ENCODE measurements at regions not wholly inside any gene's neighbourhood (a gene's known extent, or its start where the extent isn't known, plus 50 kb on each side); places are given as distances from the start of the nearest gene placed in this dataset.
A peak's percentile ranks its signal among the peaks of the same experiment; 100 is the strongest.

DNA sequence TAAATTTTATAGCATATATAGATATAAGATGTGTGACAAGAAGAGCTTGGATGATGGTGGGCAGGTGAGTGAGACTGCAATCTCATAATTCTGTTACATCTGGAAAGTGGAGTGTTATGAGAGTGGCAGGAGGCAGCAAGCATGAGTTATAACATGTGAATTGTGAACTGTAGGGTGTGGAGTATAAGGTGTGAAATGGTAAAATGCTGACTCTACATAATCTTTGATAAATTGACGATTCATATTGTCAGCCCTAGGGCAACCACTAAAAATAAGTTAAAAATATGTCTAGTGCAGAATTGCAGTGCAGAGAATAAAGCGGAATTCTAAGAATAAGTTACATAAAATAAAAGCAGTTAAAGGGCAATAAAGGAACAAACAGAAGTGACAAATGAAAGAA lies 74.8 kb upstream of the AKR1E2 start:
- Histone ChIP-seq H2AFZ (ENCODE audit: low read depth, low read length) (no peak overlapping the region), H3K9me3 (ENCODE audit: low read length) (no peaks in the 10 kb centered on the region), H3K4me3 (ENCODE audit: low read length) (no peak overlapping the region), H3K27me3 (ENCODE audit: insufficient read depth, low read length) (no peaks in the 10 kb centered on the region), H3K4me1 (ENCODE audit: insufficient read depth, low read length) (peaks cover 6% of the 10 kb centered on the region), H3K36me3 (ENCODE audit: insufficient read depth, low read length) (no peaks in the 10 kb centered on the region)

DNA sequence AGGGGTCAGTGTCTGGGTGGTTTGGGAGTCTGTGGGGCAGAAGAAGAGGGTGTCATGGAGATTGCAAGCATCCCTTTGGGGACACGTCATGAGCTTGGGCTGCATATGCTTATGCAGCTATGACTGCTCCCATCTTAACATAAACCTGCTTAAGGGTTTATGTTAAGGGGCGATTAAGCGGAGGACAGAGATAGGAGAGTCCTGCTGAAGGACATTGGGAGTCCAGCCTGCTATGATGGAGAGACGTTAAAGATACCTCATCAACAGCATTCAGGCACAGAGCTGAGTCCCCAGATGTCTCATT lies 76.8 kb upstream of the AKR1E2 start:
- no peaks in the 10 kb centered on the region for H3K36me3 ChIP-seq (ENCODE audit: insufficient read depth, low read length)
- no peaks in the 10 kb centered on the region for H3K4me1 ChIP-seq (ENCODE audit: insufficient read depth, low read length)
- H3K4me3 ChIP-seq (ENCODE audit: low read length) = no peak overlapping the region
- peaks cover under 1% of the 10 kb centered on the region for H3K9me3 ChIP-seq (ENCODE audit: low read length)
- no peaks in the 10 kb centered on the region for H3K27me3 ChIP-seq (ENCODE audit: insufficient read depth, low read length)
- H2AFZ ChIP-seq (ENCODE audit: low read depth, low read length) = no peak overlapping the region

DNA sequence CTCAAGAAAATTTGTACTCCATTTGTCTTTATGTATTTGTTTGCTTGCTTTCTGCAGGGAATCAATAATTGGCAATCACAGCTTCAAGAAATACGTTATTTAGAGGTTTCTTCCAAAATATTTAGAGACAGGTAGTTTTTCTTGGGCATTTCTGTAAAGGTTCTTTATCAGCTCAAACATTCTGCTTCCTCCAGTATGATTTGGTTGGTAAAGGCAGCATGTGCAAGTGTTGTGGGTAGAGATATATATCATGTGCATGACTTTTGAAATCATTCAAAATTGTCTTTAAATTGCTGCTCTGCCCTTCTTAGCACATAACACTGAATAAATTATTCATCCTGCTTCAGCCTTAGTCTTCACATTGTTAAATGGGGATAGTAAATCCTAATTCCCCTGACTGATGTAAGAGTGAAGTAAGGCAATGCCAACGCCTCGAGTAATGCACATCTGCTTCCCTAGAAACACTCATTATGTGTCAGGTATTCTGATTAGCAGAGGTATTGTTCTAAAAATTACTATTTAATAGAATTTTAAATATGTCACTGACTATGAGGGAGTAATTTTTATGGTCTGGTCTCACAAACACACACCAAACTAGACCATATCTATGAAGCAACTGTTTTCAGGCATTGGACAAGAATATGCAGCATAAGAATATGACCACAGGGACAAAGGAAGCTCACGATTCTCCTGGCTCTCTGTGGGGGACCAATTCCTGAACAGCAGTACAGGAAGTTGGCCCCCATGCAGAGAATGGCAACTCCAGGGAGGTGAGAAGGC lies 77.3 kb upstream of the AKR1E2 start:
- no peaks in the 10 kb centered on the region for H3K36me3 ChIP-seq (ENCODE audit: insufficient read depth, low read length)
- no peak overlapping the region for H3K4me3 ChIP-seq (ENCODE audit: low read length)
- H3K27me3 ChIP-seq (ENCODE audit: insufficient read depth, low read length) = no peaks in the 10 kb centered on the region
- H3K9me3 ChIP-seq (ENCODE audit: low read length) = peaks cover 3% of the 10 kb centered on the region
- no peak overlapping the region for H2AFZ ChIP-seq (ENCODE audit: low read depth, low read length)
- no peaks in the 10 kb centered on the region for H3K4me1 ChIP-seq (ENCODE audit: insufficient read depth, low read length)

DNA sequence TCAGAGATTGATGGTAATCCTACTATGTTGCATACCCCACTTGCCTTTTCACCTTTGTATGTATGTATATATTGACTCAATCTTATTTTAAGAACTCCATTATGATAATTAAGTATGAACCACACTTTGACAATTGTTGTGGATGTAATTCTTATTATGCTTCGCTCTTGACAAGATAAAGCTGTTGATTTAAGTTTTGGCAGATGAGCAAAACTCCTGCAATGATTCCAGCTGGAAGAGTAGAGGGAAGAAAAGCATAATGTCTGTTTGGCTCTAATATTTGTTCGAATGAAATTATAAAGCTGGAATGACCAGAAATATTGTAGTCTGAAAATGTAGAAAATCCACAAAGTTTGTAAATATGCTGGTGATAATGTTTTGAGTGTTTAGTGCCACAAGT lies 83.8 kb upstream of the AKR1E2 start:
- Histone ChIP-seq H3K9me3 (ENCODE audit: low read length) (peaks cover 3% of the 10 kb centered on the region), H2AFZ (ENCODE audit: low read depth, low read length) (no peak overlapping the region), H3K4me1 (ENCODE audit: insufficient read depth, low read length) (no peaks in the 10 kb centered on the region), H3K4me3 (ENCODE audit: low read length) (no peak overlapping the region), H3K36me3 (ENCODE audit: insufficient read depth, low read length) (no peaks in the 10 kb centered on the region), H3K27me3 (ENCODE audit: insufficient read depth, low read length) (no peaks in the 10 kb centered on the region)

DNA sequence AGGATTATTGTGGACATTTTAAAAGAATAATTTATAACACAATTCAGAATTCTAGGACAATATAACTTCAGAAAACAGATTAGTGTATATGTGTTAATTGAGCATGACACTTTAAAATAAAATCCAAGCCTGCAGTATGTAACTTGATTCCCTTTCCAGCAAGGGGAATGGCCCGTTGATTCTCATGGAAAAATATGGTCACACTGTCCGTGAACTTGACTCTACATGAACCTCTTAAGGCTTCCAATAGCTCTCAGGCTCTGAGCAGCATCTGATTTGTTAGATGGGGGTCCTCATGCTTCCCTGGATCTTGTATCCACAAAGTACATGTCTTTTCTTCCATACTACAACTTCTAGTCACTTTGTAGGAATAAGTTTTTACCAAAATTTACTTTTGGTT lies 85.5 kb upstream of the AKR1E2 start:
- peaks cover 3% of the 10 kb centered on the region for H3K9me3 ChIP-seq (ENCODE audit: low read length)
- no peak overlapping the region for H3K4me3 ChIP-seq (ENCODE audit: low read length)
- H3K27me3 ChIP-seq (ENCODE audit: insufficient read depth, low read length) = no peaks in the 10 kb centered on the region
- H3K4me1 ChIP-seq (ENCODE audit: insufficient read depth, low read length) = no peaks in the 10 kb centered on the region
- H3K36me3 ChIP-seq (ENCODE audit: insufficient read depth, low read length) = no peaks in the 10 kb centered on the region
- no peak overlapping the region for H2AFZ ChIP-seq (ENCODE audit: low read depth, low read length)

DNA sequence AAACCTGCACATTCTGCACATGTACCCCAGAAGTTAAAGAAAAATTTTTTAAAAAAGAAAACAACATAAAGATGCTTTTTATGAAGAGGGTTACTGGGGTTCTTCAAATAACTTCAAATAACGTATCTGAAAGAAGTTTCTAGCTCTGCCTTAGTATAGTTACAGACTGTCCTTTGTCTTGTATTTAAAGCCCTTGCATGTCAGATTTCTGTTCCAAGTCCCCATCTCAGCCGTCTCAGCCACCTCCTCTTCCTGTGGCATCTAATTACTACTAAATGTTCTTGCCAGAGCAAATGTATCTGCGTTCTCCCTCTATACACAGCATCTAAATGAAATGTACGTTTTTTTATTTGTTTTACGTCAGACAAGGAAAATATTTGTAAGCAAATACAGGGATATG lies 89.4 kb upstream of the AKR1E2 start:
- Histone ChIP-seq H3K36me3 (ENCODE audit: insufficient read depth, low read length) (no peaks in the 10 kb centered on the region), H3K4me1 (ENCODE audit: insufficient read depth, low read length) (no peaks in the 10 kb centered on the region), H2AFZ (ENCODE audit: low read depth, low read length) (no peak overlapping the region), H3K27me3 (ENCODE audit: insufficient read depth, low read length) (no peaks in the 10 kb centered on the region), H3K4me3 (ENCODE audit: low read length) (no peak overlapping the region), H3K9me3 (ENCODE audit: low read length) (no peaks in the 10 kb centered on the region)

DNA sequence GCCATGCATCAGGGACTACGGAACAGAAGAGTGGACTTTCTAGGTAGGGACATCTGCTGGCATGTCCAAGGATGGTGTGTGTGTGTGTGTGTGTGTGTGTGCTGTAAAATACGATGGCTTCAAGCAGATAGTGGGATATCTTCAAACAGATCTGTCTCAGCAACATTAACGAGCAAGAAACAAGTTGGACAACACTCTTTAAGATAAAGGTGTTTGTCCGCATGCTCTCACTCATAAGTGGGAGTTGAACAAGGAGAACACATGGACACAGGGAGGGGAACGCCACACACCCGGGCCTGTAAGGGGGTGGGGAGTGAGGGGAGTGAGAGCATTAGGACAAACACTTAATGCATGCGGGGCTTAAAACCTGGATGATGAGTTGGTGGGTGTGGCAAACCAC lies 89.8 kb upstream of the AKR1E2 start:
- Histone ChIP-seq H3K4me1 (ENCODE audit: insufficient read depth, low read length) (no peaks in the 10 kb centered on the region), H2AFZ (ENCODE audit: low read depth, low read length) (no peak overlapping the region), H3K27me3 (ENCODE audit: insufficient read depth, low read length) (no peaks in the 10 kb centered on the region), H3K9me3 (ENCODE audit: low read length) (no peaks in the 10 kb centered on the region), H3K4me3 (ENCODE audit: low read length) (no peak overlapping the region), H3K36me3 (ENCODE audit: insufficient read depth, low read length) (no peaks in the 10 kb centered on the region)

DNA sequence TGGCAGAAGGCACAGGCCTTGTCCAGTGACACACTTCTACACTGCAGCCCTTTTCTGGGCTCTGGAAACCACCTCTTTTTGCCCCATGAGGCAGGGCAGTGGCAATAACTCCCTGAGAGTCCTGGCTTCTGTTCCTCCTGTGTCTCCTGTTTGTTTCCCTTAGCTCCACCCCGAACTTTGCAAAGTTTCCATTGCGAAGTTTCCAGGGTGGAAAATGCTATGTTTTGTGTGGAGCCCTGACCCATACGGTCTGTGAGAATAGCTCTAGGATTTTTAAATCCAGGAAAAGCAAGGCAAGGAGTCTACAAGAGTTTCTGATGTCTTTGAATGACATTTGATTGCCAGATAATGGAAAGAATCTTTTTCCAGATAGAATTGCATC lies 92.2 kb upstream of the AKR1E2 start:
- H3K36me3 ChIP-seq (ENCODE audit: insufficient read depth, low read length) = no peaks in the 10 kb centered on the region
- H2AFZ ChIP-seq (ENCODE audit: low read depth, low read length) = no peak overlapping the region

DNA sequence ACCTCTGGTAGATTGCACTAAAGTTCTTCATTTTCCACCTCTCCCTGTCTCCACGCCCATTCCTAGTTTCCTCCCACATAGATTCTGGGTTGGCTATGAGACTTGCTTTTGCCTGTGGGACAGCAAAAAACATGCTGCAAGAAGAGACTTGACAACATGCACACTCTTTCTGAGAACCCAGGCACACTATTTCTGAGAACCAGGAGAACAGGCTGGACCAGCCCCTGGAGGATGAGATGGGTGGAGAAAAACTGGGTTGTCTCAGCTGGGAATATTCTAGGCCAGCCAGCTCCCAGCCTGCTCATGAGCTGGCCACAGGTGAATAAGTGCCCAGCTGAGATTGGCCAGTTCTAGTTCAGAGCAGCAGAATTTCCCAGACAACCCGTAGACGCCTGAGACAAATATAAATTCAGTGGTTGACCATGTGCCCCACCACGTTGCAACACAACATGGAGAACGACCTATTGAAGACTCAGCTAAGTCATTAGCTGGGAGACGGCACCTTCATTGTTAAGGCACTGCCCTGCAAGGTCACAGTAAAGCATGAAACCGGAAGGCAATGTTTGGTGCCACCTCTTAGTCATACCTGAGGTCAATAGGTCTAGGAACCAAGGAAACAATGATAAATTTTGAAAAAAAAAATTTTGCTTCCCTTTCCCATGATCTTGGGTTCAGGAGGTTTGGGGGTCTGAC lies 92.7 kb upstream of the AKR1E2 start:
- Histone ChIP-seq H3K4me3 (ENCODE audit: low read length) (no peak overlapping the region), H2AFZ (ENCODE audit: low read depth, low read length) (no peak overlapping the region), H3K27me3 (ENCODE audit: insufficient read depth, low read length) (no peaks in the 10 kb centered on the region), H3K9me3 (ENCODE audit: low read length) (no peaks in the 10 kb centered on the region), H3K4me1 (ENCODE audit: insufficient read depth, low read length) (no peaks in the 10 kb centered on the region), H3K36me3 (ENCODE audit: insufficient read depth, low read length) (no peaks in the 10 kb centered on the region)

More for the DNA sequence above, 92.2 kb upstream of the AKR1E2 start:
- H3K9me3 ChIP-seq (ENCODE audit: low read length) = no peaks in the 10 kb centered on the region
- no peaks in the 10 kb centered on the region for H3K27me3 ChIP-seq (ENCODE audit: insufficient read depth, low read length)
- H3K4me1 ChIP-seq (ENCODE audit: insufficient read depth, low read length) = no peaks in the 10 kb centered on the region
- no peak overlapping the region for H3K4me3 ChIP-seq (ENCODE audit: low read length)

DNA sequence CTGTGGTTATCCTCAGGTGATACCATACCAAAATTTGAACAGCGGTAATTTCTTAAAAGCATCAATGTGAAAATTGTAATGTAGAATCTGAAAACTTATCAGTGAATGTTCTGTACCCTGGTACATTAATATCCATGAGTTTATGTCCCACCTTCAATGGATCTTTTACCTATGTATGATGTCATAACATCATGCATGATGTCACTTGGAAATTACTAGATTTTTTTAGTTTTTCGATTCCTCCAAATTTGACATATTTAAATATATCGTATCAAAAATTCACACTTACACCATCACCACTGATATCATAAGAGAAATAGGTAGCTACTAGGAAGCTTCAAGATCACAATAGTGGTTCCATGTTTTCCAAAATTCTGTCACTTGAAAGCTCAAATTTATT lies 95.0 kb upstream of the AKR1E2 start:
- Histone ChIP-seq H3K4me1 (ENCODE audit: insufficient read depth, low read length) (no peaks in the 10 kb centered on the region), H3K36me3 (ENCODE audit: insufficient read depth, low read length) (no peaks in the 10 kb centered on the region), H3K27me3 (ENCODE audit: insufficient read depth, low read length) (no peaks in the 10 kb centered on the region), H3K9me3 (ENCODE audit: low read length) (no peaks in the 10 kb centered on the region), H3K4me3 (ENCODE audit: low read length) (no peak overlapping the region), H2AFZ (ENCODE audit: low read depth, low read length) (no peak overlapping the region)

DNA sequence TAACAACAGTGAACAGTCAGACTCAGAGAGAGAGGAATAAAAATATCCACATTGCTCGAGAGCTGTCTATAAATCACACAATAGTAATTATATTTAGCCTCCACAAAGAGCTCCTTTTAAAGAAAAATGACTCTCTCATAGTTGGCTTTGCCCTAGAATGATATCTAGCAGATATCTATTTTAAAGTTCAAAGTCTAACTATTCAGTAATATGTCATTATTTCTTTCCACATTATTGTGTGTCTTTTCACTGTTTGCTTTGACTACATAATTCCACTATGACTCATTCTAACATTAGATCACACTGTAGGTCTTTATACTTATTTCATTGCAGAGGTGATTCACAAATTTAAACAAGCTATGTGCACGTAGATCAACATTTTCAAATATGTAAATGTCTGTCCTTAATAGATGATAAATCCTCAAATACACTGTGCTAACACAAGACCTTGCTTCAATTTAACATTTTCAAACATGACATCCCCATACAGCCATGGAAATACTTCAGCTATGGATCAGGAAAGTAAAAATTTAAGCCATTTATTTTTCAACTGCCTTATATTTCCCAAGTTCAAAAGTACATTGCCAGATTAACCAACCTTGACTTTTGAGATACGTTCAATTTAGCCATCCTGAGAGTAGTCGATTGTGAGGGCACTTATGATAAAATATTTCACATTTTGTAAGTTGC lies 99.9 kb upstream of the AKR1E2 start:
- no peak overlapping the region for H3K4me3 ChIP-seq (ENCODE audit: low read length)
- H3K27me3 ChIP-seq (ENCODE audit: insufficient read depth, low read length) = no peaks in the 10 kb centered on the region
- H3K4me1 ChIP-seq (ENCODE audit: insufficient read depth, low read length) = no peaks in the 10 kb centered on the region
- H3K9me3 ChIP-seq (ENCODE audit: low read length) = no peaks in the 10 kb centered on the region
- H2AFZ ChIP-seq (ENCODE audit: low read depth, low read length) = peak overlapping the region; percentile 46
- H3K36me3 ChIP-seq (ENCODE audit: insufficient read depth, low read length) = no peaks in the 10 kb centered on the region

DNA sequence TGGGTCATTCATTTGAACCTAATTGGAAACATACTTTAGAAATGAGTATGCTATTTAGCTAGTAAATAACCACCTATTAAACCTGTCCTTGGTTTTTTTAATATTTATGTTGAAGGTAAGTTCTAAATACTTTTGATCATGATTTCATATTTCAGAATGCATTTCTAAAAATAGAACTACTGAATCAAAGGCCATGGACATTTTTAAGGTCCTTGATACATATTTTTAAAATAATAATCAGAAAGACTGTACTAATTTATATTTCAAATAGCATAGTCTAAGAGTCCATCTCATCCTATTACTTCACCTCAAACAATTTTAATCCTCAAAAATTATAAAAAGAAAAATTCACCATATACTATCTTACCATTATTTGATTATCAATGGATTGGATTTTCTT lies 102.1 kb upstream of the AKR1E2 start:
- Histone ChIP-seq H3K4me1 (ENCODE audit: insufficient read depth, low read length) (peaks cover 3% of the 10 kb centered on the region), H3K36me3 (ENCODE audit: insufficient read depth, low read length) (no peaks in the 10 kb centered on the region), H3K4me3 (ENCODE audit: low read length) (no peak overlapping the region), H3K9me3 (ENCODE audit: low read length) (no peaks in the 10 kb centered on the region), H3K27me3 (ENCODE audit: insufficient read depth, low read length) (no peaks in the 10 kb centered on the region), H2AFZ (ENCODE audit: low read depth, low read length) (no peak overlapping the region)

DNA sequence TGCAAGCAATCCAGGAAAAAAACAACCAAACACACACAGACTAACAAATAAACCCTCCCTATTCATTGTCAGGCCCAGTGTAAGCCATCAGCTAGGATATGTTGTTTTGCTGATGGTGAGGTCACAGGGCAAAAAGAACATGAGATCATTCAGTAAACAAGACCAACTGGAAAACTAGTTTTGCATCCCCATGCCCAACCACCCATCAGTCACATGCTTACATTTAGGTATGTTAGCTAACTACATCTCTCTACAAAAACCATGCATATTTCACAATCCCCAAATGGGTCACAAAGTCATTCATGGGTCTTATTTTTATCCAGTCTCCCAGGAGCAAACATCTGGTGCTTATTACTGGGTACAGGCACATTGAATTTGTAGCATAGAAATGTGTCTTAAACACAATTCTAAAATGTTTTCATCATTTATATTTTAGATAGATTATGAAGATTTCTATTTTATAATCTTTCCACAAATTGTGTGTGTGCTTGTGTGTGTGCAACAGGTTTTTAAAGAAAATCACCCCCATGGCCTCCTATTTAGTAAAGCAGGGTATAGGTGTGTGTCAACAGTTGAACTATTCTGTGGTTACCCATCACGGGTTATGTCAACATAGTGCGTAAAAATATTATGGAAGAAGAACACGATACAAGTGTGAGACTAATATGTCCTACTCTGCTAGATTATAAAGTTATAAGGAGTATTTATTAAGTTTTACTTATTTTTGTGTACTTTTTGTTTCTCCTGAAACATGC lies 103.8 kb upstream of the AKR1E2 start:
- no peaks in the 10 kb centered on the region for H3K9me3 ChIP-seq (ENCODE audit: low read length)
- no peak overlapping the region for H3K4me3 ChIP-seq (ENCODE audit: low read length)
- H2AFZ ChIP-seq (ENCODE audit: low read depth, low read length) = no peak overlapping the region

More for the DNA sequence above, 103.8 kb upstream of the AKR1E2 start:
- Histone ChIP-seq H3K36me3 (ENCODE audit: insufficient read depth, low read length) (no peaks in the 10 kb centered on the region), H3K4me1 (ENCODE audit: insufficient read depth, low read length) (peaks cover 3% of the 10 kb centered on the region), H3K27me3 (ENCODE audit: insufficient read depth, low read length) (no peaks in the 10 kb centered on the region)
